ENCODE measurements at regions not wholly inside any gene's neighbourhood (a gene's known extent, or its start where the extent isn't known, plus 50 kb on each side); places are given as distances from the start of the nearest gene placed in this dataset.
A peak's percentile ranks its signal among the peaks of the same experiment; 100 is the strongest.

DNA sequence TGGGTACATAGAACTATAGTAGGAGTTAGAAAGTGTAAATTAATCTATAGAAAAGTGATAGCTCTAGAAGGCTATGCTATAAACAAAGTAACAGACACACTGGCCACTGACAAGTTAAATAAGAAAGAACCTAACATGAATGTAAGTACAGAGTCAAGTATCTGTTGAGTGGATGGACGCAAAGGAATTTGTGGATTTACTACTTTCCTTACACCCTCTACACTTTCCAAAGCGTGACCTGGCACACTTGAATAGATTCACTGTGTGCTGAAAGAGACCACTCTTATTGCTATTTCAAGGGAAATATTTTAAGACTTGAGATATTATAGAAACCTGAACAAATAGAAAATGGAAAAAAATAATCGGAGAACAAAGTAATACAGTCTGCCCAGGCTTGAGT, 142.8 kb upstream of the SAMSN1 start:
- intact Hi-C loops (cut with micrococcal nuclease; ENCODE audit: unreplicated experiment) = loop anchor here (5.0 to 10.0 kb wide), 4 partner anchors 73 to 1043 kb away; partner anchors contain the start of gene SAMSN1
- Histone ChIP-seq H3K9me2 (ENCODE audit: insufficient read depth, low read length) (no peaks in the 10 kb centered on the region), H3K4me2 (ENCODE audit: low read length) (no peak overlapping the region), H3K79me2 (ENCODE audit: insufficient read depth, low read depth, low read length) (no peaks in the 10 kb centered on the region), H3K4me1 (ENCODE audit: insufficient read depth, low read length, poor library complexity, severe bottlenecking) (peaks cover 76% of the 10 kb centered on the region), H4K20me1 (ENCODE audit: insufficient read depth, low read length) (no peaks in the 10 kb centered on the region), H2AFZ (ENCODE audit: low read length) (peak overlapping the region; percentile 94; the same call in 1 of the 2 replicates), H3K9me3 (ENCODE audit: low read length) (no peaks in the 10 kb centered on the region), H3K4me3 (ENCODE audit: low read depth, low read length, poor library complexity, severe bottlenecking) (no peak overlapping the region), H3K27ac (ENCODE audit: low read depth, low read length, poor library complexity, severe bottlenecking) (no peak overlapping the region), H3K36me3 (ENCODE audit: insufficient read depth, low read length) (no peaks in the 10 kb centered on the region)
- ChIA-PET POLR2A (interaction anchor here (1.3 to 1.4 kb wide), 2 partner anchors 21 to 42 kb away, joined by 3 to 5 read pairs; no protein-coding TSS in a partner anchor), CTCF (ENCODE audit: unreplicated experiment) (no interaction called here)
- TF ChIP-seq, protein P1, sequence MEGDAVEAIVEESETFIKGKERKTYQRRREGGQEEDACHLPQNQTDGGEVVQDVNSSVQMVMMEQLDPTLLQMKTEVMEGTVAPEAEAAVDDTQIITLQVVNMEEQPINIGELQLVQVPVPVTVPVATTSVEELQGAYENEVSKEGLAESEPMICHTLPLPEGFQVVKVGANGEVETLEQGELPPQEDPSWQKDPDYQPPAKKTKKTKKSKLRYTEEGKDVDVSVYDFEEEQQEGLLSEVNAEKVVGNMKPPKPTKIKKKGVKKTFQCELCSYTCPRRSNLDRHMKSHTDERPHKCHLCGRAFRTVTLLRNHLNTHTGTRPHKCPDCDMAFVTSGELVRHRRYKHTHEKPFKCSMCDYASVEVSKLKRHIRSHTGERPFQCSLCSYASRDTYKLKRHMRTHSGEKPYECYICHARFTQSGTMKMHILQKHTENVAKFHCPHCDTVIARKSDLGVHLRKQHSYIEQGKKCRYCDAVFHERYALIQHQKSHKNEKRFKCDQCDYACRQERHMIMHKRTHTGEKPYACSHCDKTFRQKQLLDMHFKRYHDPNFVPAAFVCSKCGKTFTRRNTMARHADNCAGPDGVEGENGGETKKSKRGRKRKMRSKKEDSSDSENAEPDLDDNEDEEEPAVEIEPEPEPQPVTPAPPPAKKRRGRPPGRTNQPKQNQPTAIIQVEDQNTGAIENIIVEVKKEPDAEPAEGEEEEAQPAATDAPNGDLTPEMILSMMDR (conservative IDR thresholded peaks at IDR 0.05; ENCODE audit: low read length) = no peak
- no peak for TF ChIP-seq EZH2phosphoT487 (IDR thresholded peaks at IDR 0.05; ENCODE audit: borderline replicate concordance, low read depth, low read length)
- DNase-seq (ENCODE audit: low spot score) = no peak
- no TSS peak for BruUV-seq (replicated peaks)

DNA sequence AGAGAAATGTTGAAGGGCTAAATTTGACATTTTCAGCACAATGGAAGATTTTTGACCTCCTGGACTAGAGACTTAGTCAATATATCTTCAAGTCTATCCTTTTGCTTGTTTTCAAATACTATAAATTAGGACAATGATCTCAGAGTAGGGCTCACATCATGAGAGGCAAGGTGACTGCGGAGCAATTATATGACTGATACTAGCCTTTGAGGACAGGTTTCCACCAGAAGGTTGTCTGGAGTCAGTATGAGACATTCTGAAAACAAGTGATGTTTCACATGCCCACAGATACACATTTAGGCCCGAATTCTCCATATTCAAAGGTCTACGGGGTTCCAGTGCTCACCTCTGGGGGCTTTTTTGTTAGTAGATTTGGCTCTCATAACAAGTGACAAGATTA, 142.3 kb upstream of the SAMSN1 start:
- ChIA-PET CTCF (ENCODE audit: unreplicated experiment) (interaction anchor here (1.3 kb wide), 1 partner anchor 12 kb away, joined by 5 read pairs; no protein-coding TSS in a partner anchor), POLR2A (interaction anchor here (0.8 to 5.3 kb wide), 8 partner anchors 12 to 74 kb away, joined by 3 to 81 read pairs (median 5); no protein-coding TSS in a partner anchor)
- TF ChIP-seq, protein P1 (conservative IDR thresholded peaks at IDR 0.05; ENCODE audit: low read length) = no peak
- no peak for TF ChIP-seq EZH2phosphoT487 (IDR thresholded peaks at IDR 0.05; ENCODE audit: borderline replicate concordance, low read depth, low read length)
- Histone ChIP-seq H3K79me2 (ENCODE audit: insufficient read depth, low read depth, low read length) (no peaks in the 10 kb centered on the region), H3K4me3 (ENCODE audit: low read depth, low read length, poor library complexity, severe bottlenecking) (no peak overlapping the region), H2AFZ (ENCODE audit: low read length) (peak overlapping the region; percentile 94; the same call in 1 of the 2 replicates), H3K4me2 (ENCODE audit: low read length) (0 out of 2 replicates have a peak overlapping the region, but pooled peaks have one; percentile 69), H3K36me3 (ENCODE audit: insufficient read depth, low read length) (no peaks in the 10 kb centered on the region), H4K20me1 (ENCODE audit: insufficient read depth, low read length) (no peaks in the 10 kb centered on the region), H3K9me2 (ENCODE audit: insufficient read depth, low read length) (no peaks in the 10 kb centered on the region), H3K27ac (ENCODE audit: low read depth, low read length, poor library complexity, severe bottlenecking) (no peak overlapping the region), H3K4me1 (ENCODE audit: insufficient read depth, low read length, poor library complexity, severe bottlenecking) (peaks cover 81% of the 10 kb centered on the region), H3K9me3 (ENCODE audit: low read length) (no peaks in the 10 kb centered on the region)
- intact Hi-C loops (cut with micrococcal nuclease; ENCODE audit: unreplicated experiment) = loop anchor here (5.0 to 10.0 kb wide), 4 partner anchors 74 to 1044 kb away; partner anchors contain the start of gene SAMSN1
- no peak for DNase-seq (ENCODE audit: low spot score)
- no TSS peak for BruUV-seq (replicated peaks)

GRCh38 chr21:14687268-14687625, 141.1 kb upstream of the SAMSN1 start:
- Histone ChIP-seq H3K4me2 (ENCODE audit: low read length) (peak overlapping the region; percentile 69), H3K79me2 (ENCODE audit: insufficient read depth, low read depth, low read length) (no peaks in the 10 kb centered on the region), H2AFZ (ENCODE audit: low read length) (peak overlapping the region; percentile 94), H3K4me1 (ENCODE audit: insufficient read depth, low read length, poor library complexity, severe bottlenecking) (peaks cover 89% of the 10 kb centered on the region), H3K36me3 (ENCODE audit: insufficient read depth, low read length) (no peaks in the 10 kb centered on the region), H3K9me2 (ENCODE audit: insufficient read depth, low read length) (no peaks in the 10 kb centered on the region), H3K9me3 (ENCODE audit: low read length) (no peaks in the 10 kb centered on the region), H4K20me1 (ENCODE audit: insufficient read depth, low read length) (no peaks in the 10 kb centered on the region), H3K27ac (ENCODE audit: low read depth, low read length, poor library complexity, severe bottlenecking) (peak overlapping the region; percentile 71), H3K4me3 (ENCODE audit: low read depth, low read length, poor library complexity, severe bottlenecking) (peak overlapping the region; percentile 41)
- ChIA-PET POLR2A (interaction anchor here (0.7 to 5.3 kb wide), 12 partner anchors 8 to 154 kb away, joined by 3 to 81 read pairs (median 4); no protein-coding TSS in a partner anchor), CTCF (ENCODE audit: unreplicated experiment) (interaction anchor here (1.3 kb wide), 1 partner anchor 11 kb away, joined by 5 read pairs; no protein-coding TSS in a partner anchor)
- intact Hi-C loops (cut with micrococcal nuclease; ENCODE audit: unreplicated experiment) = loop anchor here (5.0 to 10.0 kb wide), 4 partner anchors 75 to 1045 kb away; partner anchors contain the start of gene SAMSN1
- BruUV-seq (replicated peaks) = no TSS peak
- DNase-seq (ENCODE audit: low spot score) = peak; percentile 53
- no peak for TF ChIP-seq EZH2phosphoT487 (IDR thresholded peaks at IDR 0.05; ENCODE audit: borderline replicate concordance, low read depth, low read length)
- TF ChIP-seq, protein P1 (conservative IDR thresholded peaks at IDR 0.05; ENCODE audit: low read length) = no peak
